ENCODE measurements at regions not wholly inside any gene's neighbourhood (a gene's known extent, or its start where the extent isn't known, plus 50 kb on each side); places are given as distances from the start of the nearest gene placed in this dataset.

- no peak for TF ChIP-seq CTCF (IDR thresholded peaks at IDR 0.05; ENCODE audit: poor library complexity)
- TF ChIP-seq EZH2 (IDR thresholded peaks at IDR 0.05; ENCODE audit: borderline replicate concordance): no peak
Observed at GRCh38 chr13:83516781-83517180, 365.5 kb downstream of the SLITRK1 start.

Measured in hepatocyte (in vitro differentiated cells).